HepG2 (cell line): ENCODE measurements at regions not wholly inside any gene's neighbourhood (a gene's known extent, or its start where the extent isn't known, plus 50 kb on each side); places are given as distances from the start of the nearest gene placed in this dataset.
A peak's percentile ranks its signal among the peaks of the same experiment; 100 is the strongest.

ENCODE experiments used
- ATAC-seq: fragments of 200-7000 bp; cut with Tn5 transposase; 3 replicates; pipeline ENCODE4 v1.9.1; 2020; ENCODE audit warnings: mild to moderate bottlenecking, moderate library complexity
- BruUV-seq: library from RNA; stranded (reverse); fragments of 400-500 nt; replicated peaks from 2 replicates; lab custom pipeline; 2021; lab: Mats Ljungman, UMichigan
- CTCF ChIA-PET: fragments of 300-600 bp; formaldehyde crosslinking; extraction: SDS; loops from one replicate; lab custom pipeline; 2021; ENCODE audit warnings: low total read pairs, inconsistent platforms, low intra/inter-chr PET ratio; lab: Yijun Ruan, JAX
- POLR2A ChIA-PET: fragments of 350-600 bp; sonication (Branson Sonifier 250); formaldehyde crosslinking; loops from one replicate; lab custom pipeline; 2020; ENCODE audit warnings: antibody characterized with exemption, inconsistent platforms; lab: Yijun Ruan, JAX
- DNase-seq: peaks from one replicate; pipeline ENCODE4 v3.0.0-alpha.2; 2015; ENCODE audit warnings: low spot score
- FAIRE-seq: peaks from 3 replicates; lab custom pipeline; 2011; peaks lifted over from hg19 to GRCh38; lab: Jason Lieb, UNC
- H2AFZ ChIP-seq: one replicate; pipeline ENCODE4 v1.6.1; 2011; ENCODE audit warnings: low read length, inconsistent platforms
- H3K27ac ChIP-seq: fragments of 300-600 bp; 3 replicates; pipeline ENCODE4 v1.8.0; 2011; ENCODE audit warnings: mixed run types, mild to moderate bottlenecking, mixed read lengths, low read length, inconsistent platforms; ENCODE audit not compliant: insufficient read depth; ENCODE audit errors: extremely low read length
- H3K27me3 ChIP-seq, 2 experiments: fragments of 200-600 bp in 1 of 2; 2 replicates in 1 of 2; 3 replicates in 1 of 2; pipeline versions ENCODE4 v1.6.0 to v1.8.0; 2011; ENCODE audit warnings: low read length in 2 of 2, mild to moderate bottlenecking in 2 of 2, moderate library complexity in 2 of 2, inconsistent platforms in 1 of 2; ENCODE audit not compliant: insufficient read depth in 2 of 2, control insufficient read depth in 1 of 2
- H3K36me3 ChIP-seq, 2 experiments: fragments of 200-600 bp in 1 of 2; replicated peaks in 1 of 2; 2 replicates in 1 of 2; 3 replicates in 1 of 2; pipeline versions ENCODE4 v1.5.1 to v1.8.0; 2011; ENCODE audit warnings: low read length in 2 of 2, inconsistent platforms in 1 of 2; ENCODE audit not compliant: insufficient read depth in 2 of 2, control insufficient read depth in 1 of 2
- H3K4me1 ChIP-seq: 2 replicates; pipeline ENCODE4 v1.5.1; 2012; ENCODE audit warnings: low read length, inconsistent platforms; ENCODE audit not compliant: insufficient read depth
- H3K4me2 ChIP-seq: 2 replicates; pipeline ENCODE4 v1.6.0; 2011; ENCODE audit warnings: low read depth, low read length, inconsistent platforms
- H3K4me3 ChIP-seq, 3 experiments: fragments of 200-600 bp in 1 of 3; sonication (generic), shearing (Covaris generic) in 1 of 3; replicated peaks in 1 of 3; 2 replicates each; pipeline ENCODE4 v1.5.1; 2011 to 2016; ENCODE audit warnings: low read length in 3 of 3, inconsistent platforms in 2 of 3, low read depth in 2 of 3, mild to moderate bottlenecking in 2 of 3, control low read depth in 1 of 3, mixed read lengths in 1 of 3; ENCODE audit not compliant: insufficient read depth in 1 of 3
- H3K79me2 ChIP-seq: one replicate; pipeline ENCODE4 v1.6.1; 2011; ENCODE audit warnings: low read length, inconsistent platforms; ENCODE audit not compliant: insufficient read depth
- H3K9ac ChIP-seq: 2 replicates; pipeline ENCODE4 v1.6.0; 2011; ENCODE audit warnings: mild to moderate bottlenecking, low read depth, low read length, inconsistent platforms; ENCODE audit not compliant: insufficient read depth
- H3K9me3 ChIP-seq: 2 replicates; pipeline ENCODE4 v1.5.1; 2012; ENCODE audit warnings: mild to moderate bottlenecking, low read length
- H4K20me1 ChIP-seq: 2 replicates; pipeline ENCODE4 v1.6.0; 2011; ENCODE audit warnings: inconsistent platforms, mild to moderate bottlenecking, low read length, moderate library complexity; ENCODE audit not compliant: insufficient read depth
- BCL3 ChIP-seq: sonication (generic); formaldehyde crosslinking; IDR thresholded peaks from 2 replicates; pipeline ENCODE4 v1.5.1; 2020; ENCODE audit warnings: mild to moderate bottlenecking, missing genetic modification reagents, moderate library complexity
- CC2D1A ChIP-seq: sonication (generic); formaldehyde crosslinking; IDR thresholded peaks from 2 replicates; pipeline ENCODE4 v1.8.1; 2023; ENCODE audit warnings: mild to moderate bottlenecking, missing genetic modification reagents
- CCDC6 ChIP-seq: sonication (generic); formaldehyde crosslinking; IDR thresholded peaks from 2 replicates; pipeline ENCODE4 v1.8.1; 2022; ENCODE audit warnings: mild to moderate bottlenecking, missing genetic modification reagents, moderate library complexity
- HIC2 ChIP-seq: sonication (generic); formaldehyde crosslinking; IDR thresholded peaks from 2 replicates; pipeline ENCODE4 v1.9.0; 2022; ENCODE audit warnings: low read depth, missing genetic modification reagents
- KIAA2018 ChIP-seq: sonication (generic); formaldehyde crosslinking; IDR thresholded peaks from 2 replicates; pipeline ENCODE4 v1.5.0; 2020; ENCODE audit warnings: mild to moderate bottlenecking, missing genetic modification reagents, borderline replicate concordance
- NKX3-1 ChIP-seq: sonication (generic); formaldehyde crosslinking; IDR thresholded peaks from 2 replicates; pipeline ENCODE4 v1.5.0; 2020; ENCODE audit warnings: missing genetic modification reagents
- SCMH1 ChIP-seq: sonication (generic); formaldehyde crosslinking; IDR thresholded peaks from 2 replicates; pipeline ENCODE4 v1.9.0; 2021; ENCODE audit warnings: missing genetic modification reagents, mild to moderate bottlenecking, borderline replicate concordance
- TCF7L2 ChIP-seq: IDR thresholded peaks from 2 replicates; pipeline ENCODE4 v1.6.1; 2011; ENCODE audit warnings: mild to moderate bottlenecking, low read depth, low read length, moderate library complexity
- TGIF2 ChIP-seq: IDR thresholded peaks from 2 replicates; pipeline ENCODE4 v1.6.1; 2016; ENCODE audit warnings: control low read depth, missing compliant biosample characterization
- ZFP37 ChIP-seq: sonication (generic); formaldehyde crosslinking; IDR thresholded peaks from 2 replicates; pipeline ENCODE4 v1.4.0; 2020; ENCODE audit warnings: missing genetic modification reagents, borderline replicate concordance
- ZNF724P ChIP-seq: sonication (generic); formaldehyde crosslinking; IDR thresholded peaks from 2 replicates; pipeline ENCODE4 v1.8.0; 2022; ENCODE audit warnings: missing genetic modification reagents, borderline replicate concordance
- ZNF770 ChIP-seq: sonication (generic); formaldehyde crosslinking; IDR thresholded peaks from 2 replicates; pipeline ENCODE4 v1.5.0; 2020; ENCODE audit warnings: mild to moderate bottlenecking, missing genetic modification reagents
- WGBS: methylation state at CpG from one replicate; pipeline ENCODE4 v1.1.6; 2017; ENCODE audit warnings: low lambda C conversion rate; 5-methylcytosine and 5-hydroxymethylcytosine counted together
- in situ Hi-C: cut with HindIII; loops from 2 replicates; pipeline ENCODE4 v1.10.0; 2017; ENCODE audit warnings: low pct_unique_long_range_greater_than_20kb; ENCODE audit not compliant: extremely low pct_ligation_motif_present
- intact Hi-C: fragments of 100-400 bp; cut with micrococcal nuclease; formaldehyde crosslinking; loops from one replicate; pipeline ENCODE4 v1.10.0; 2022; ENCODE audit not compliant: unreplicated experiment

GRCh38 chr16:8346294-8346693 is 244.0 kb downstream of the TMEM114 start:
- H3K27ac ChIP-seq = no peak overlapping the region
- no peak overlapping the region for H2AFZ ChIP-seq
- no peak overlapping the region for H3K4me2 ChIP-seq
- POLR2A ChIA-PET = no interaction called here
- FAIRE-seq (no peak), ATAC-seq (no peak), DNase-seq (peak; percentile 15)
- WGBS = 36% methylated on average over 3 of the region's 3 CpGs
- H4K20me1 ChIP-seq = no peaks in the 10 kb centered on the region
- no peak overlapping the region for H3K4me3 ChIP-seq
- H3K27me3 ChIP-seq = 0 out of 5 replicates have a peak, but pooled peaks cover 0 to 4% of the 10 kb centered on the region in 2 experiments
- intact Hi-C loops = no loop called here
- H3K79me2 ChIP-seq = no peaks in the 10 kb centered on the region
- H3K4me1 ChIP-seq = no peaks in the 10 kb centered on the region
- H3K9ac ChIP-seq = no peak overlapping the region
- in situ Hi-C loops = no loop called here
- no TSS peak for BruUV-seq
- no peaks in the 10 kb centered on the region for H3K9me3 ChIP-seq
- H3K36me3 ChIP-seq = no peaks in the 10 kb centered on the region
- CTCF ChIA-PET = no interaction called here
- no peak for TF ChIP-seq TGIF2
- TF ChIP-seq HIC2 (CRISPR knock-in tag) = no peak
- peak; percentile 58; the same call in 1 of the 2 replicates for TF ChIP-seq NKX3-1 (CRISPR knock-in tag)
- no peak for TF ChIP-seq TCF7L2
- TF ChIP-seq BCL3 (CRISPR knock-in tag) = no peak
- TF ChIP-seq CCDC6 = no peak
- no peak for TF ChIP-seq ZNF770 (CRISPR knock-in tag)
- TF ChIP-seq SCMH1 = no peak
- no peak for TF ChIP-seq ZNF724P (CRISPR knock-in tag)
- TF ChIP-seq ZFP37 (CRISPR knock-in tag) = 0 out of 2 replicates have a peak, but pooled peaks have one; percentile 33
- no peak for TF ChIP-seq CC2D1A (CRISPR knock-in tag)
- TF ChIP-seq KIAA2018 (CRISPR knock-in tag) = no peak
